SK-N-SH treated with all-trans-retinoic acid at 6 μM for 48 hours (cell line): ENCODE measurements at regions not wholly inside any gene's neighbourhood (a gene's known extent, or its start where the extent isn't known, plus 50 kb on each side); places are given as distances from the start of the nearest gene placed in this dataset.

Source experiments
- ATAC-seq: fragments of 200-7000 bp; cut with Tn5 transposase; 3 replicates; pipeline ENCODE4 v1.9.1; 2020; ENCODE audit warnings: mild to moderate bottlenecking, moderate library complexity
- ARNTL ChIP-seq: fragments of 450-650 bp; formaldehyde crosslinking; IDR thresholded peaks from 2 replicates; pipeline ENCODE4 v1.5.0; 2020; ENCODE audit warnings: low read depth, mild to moderate bottlenecking, moderate library complexity, borderline replicate concordance
- BACH2 ChIP-seq: fragments of 250-450 bp; sonication (Bioruptor Pico); IDR thresholded peaks from 2 replicates; pipeline ENCODE4 v1.9.0; 2021; ENCODE audit warnings: mild to moderate bottlenecking, borderline replicate concordance
- CSDC2 ChIP-seq: fragments of 250-450 bp; sonication (Bioruptor Pico); IDR thresholded peaks from 2 replicates; pipeline ENCODE4 v1.5.0; 2020; ENCODE audit warnings: mild to moderate bottlenecking, moderate library complexity
- ESRRG ChIP-seq: fragments of 250-450 bp; sonication (Bioruptor Pico); IDR thresholded peaks from 2 replicates; pipeline ENCODE4 v1.6.1; 2021; ENCODE audit warnings: mild to moderate bottlenecking
- GLIS3 ChIP-seq: fragments of 250-450 bp; sonication (Bioruptor Pico); IDR thresholded peaks from 2 replicates; pipeline ENCODE4 v1.5.0; 2020; ENCODE audit warnings: mild to moderate bottlenecking, moderate library complexity
- ISL1 ChIP-seq: fragments of 250-450 bp; sonication (Bioruptor Pico); IDR thresholded peaks from 2 replicates; pipeline ENCODE4 v2.1.2; 2022; ENCODE audit warnings: mild to moderate bottlenecking, moderate library complexity
- OSR1 ChIP-seq: fragments of 250-450 bp; sonication (Bioruptor Pico); IDR thresholded peaks from 2 replicates; pipeline ENCODE4 v1.8.0; 2022; ENCODE audit warnings: moderate library complexity, mild to moderate bottlenecking, inconsistent platforms
- PATZ1 ChIP-seq: fragments of 250-450 bp; sonication (Bioruptor Pico); IDR thresholded peaks from 2 replicates; pipeline ENCODE4 v1.8.0; 2020; ENCODE audit warnings: mild to moderate bottlenecking, moderate library complexity, borderline replicate concordance
- POU6F1 ChIP-seq: fragments of 250-450 bp; sonication (Bioruptor Pico); IDR thresholded peaks from 2 replicates; pipeline ENCODE4 v1.8.0; 2021; ENCODE audit warnings: low read depth, mild to moderate bottlenecking, moderate library complexity, borderline replicate concordance
- PPARA ChIP-seq: fragments of 250-450 bp; sonication (Bioruptor Pico); IDR thresholded peaks from 2 replicates; pipeline ENCODE4 v1.5.0; 2020; ENCODE audit warnings: mild to moderate bottlenecking, borderline replicate concordance
- RARB ChIP-seq: fragments of 250-450 bp; sonication (Bioruptor Pico); IDR thresholded peaks from 2 replicates; pipeline ENCODE4 v1.8.0; 2021; ENCODE audit warnings: mild to moderate bottlenecking, moderate library complexity
- SNAI2 ChIP-seq: fragments of 250-450 bp; sonication (Bioruptor Pico); IDR thresholded peaks from 2 replicates; pipeline ENCODE4 v1.5.0; 2020; ENCODE audit warnings: mild to moderate bottlenecking, moderate library complexity
- TCF4 ChIP-seq: fragments of 250-450 bp; sonication (Bioruptor Pico); IDR thresholded peaks from 2 replicates; pipeline ENCODE4 v1.8.0; 2021; ENCODE audit warnings: mild to moderate bottlenecking, moderate library complexity, borderline replicate concordance
- TOX ChIP-seq: fragments of 250-450 bp; sonication (Bioruptor Pico); IDR thresholded peaks from 2 replicates; pipeline ENCODE4 v1.8.0; 2021; ENCODE audit warnings: mild to moderate bottlenecking, moderate library complexity, borderline replicate concordance
- TSHZ2 ChIP-seq: fragments of 250-450 bp; sonication (Bioruptor Pico); IDR thresholded peaks from 2 replicates; pipeline ENCODE4 v1.5.0; 2020; ENCODE audit warnings: mild to moderate bottlenecking, moderate library complexity
- ZC3H10 ChIP-seq: fragments of 250-450 bp; sonication (Bioruptor Pico); IDR thresholded peaks from 2 replicates; pipeline ENCODE4 v1.5.1; 2021; ENCODE audit warnings: mild to moderate bottlenecking, moderate library complexity
- ZFP3 ChIP-seq: fragments of 250-450 bp; sonication (Bioruptor Pico); IDR thresholded peaks from 2 replicates; pipeline ENCODE4 v1.5.0; 2020; ENCODE audit warnings: mild to moderate bottlenecking, moderate library complexity
- ZFP30 ChIP-seq: fragments of 450-650 bp; formaldehyde crosslinking; IDR thresholded peaks from 2 replicates; pipeline ENCODE4 v1.5.0; 2022; ENCODE audit warnings: mild to moderate bottlenecking, moderate library complexity
- ZNF565 ChIP-seq: fragments of 450-650 bp; formaldehyde crosslinking; conservative IDR thresholded peaks from 2 replicates; pipeline ENCODE4 v1.5.0; 2020; ENCODE audit warnings: low read depth, mild to moderate bottlenecking, moderate library complexity
- ZNF70 ChIP-seq: fragments of 450-650 bp; formaldehyde crosslinking; IDR thresholded peaks from 2 replicates; pipeline ENCODE4 v1.5.0; 2020; ENCODE audit warnings: mild to moderate bottlenecking, moderate library complexity
- ZNF8 ChIP-seq: fragments of 450-650 bp; formaldehyde crosslinking; IDR thresholded peaks from 2 replicates; pipeline ENCODE4 v1.5.0; 2020; ENCODE audit warnings: mild to moderate bottlenecking, moderate library complexity

- no peak for ATAC-seq
These were observed 195.5 kb upstream of the CTAGE1 start for GRCh38 chr18:22613058-22613690.

GRCh38 chr18:22613788-22614187 is 196.1 kb upstream of the CTAGE1 start:
- TF ChIP-seq ARNTL, result no peak
- no peak for TF ChIP-seq TOX (CRISPR knock-in tag)
- TF ChIP-seq TSHZ2, result no peak
- no peak for TF ChIP-seq PATZ1 (CRISPR knock-in tag)
- TF ChIP-seq CSDC2 (CRISPR knock-in tag), result no peak
- TF ChIP-seq ZNF8 (CRISPR knock-in tag), result no peak
- no peak for TF ChIP-seq ESRRG
- TF ChIP-seq POU6F1, result no peak
- no peak for TF ChIP-seq SNAI2 (CRISPR knock-in tag)
- no peak for TF ChIP-seq ZC3H10
- no peak for TF ChIP-seq GLIS3 (CRISPR knock-in tag)
- TF ChIP-seq ZNF565 (CRISPR knock-in tag), result no peak
- TF ChIP-seq OSR1 (CRISPR knock-in tag), result no peak
- TF ChIP-seq PPARA (CRISPR knock-in tag), result no peak
- TF ChIP-seq ISL1 (CRISPR knock-in tag), result no peak
- no peak for TF ChIP-seq ZFP30 (CRISPR knock-in tag)
- TF ChIP-seq, all 23 proteins: peak for 0
- ATAC-seq, result no peak

More at GRCh38 chr18:22613058-22613690, 195.5 kb upstream of the CTAGE1 start:
- no peak for TF ChIP-seq RARB
- TF ChIP-seq BACH2 (CRISPR knock-in tag), result no peak
- TF ChIP-seq, all 23 proteins: peak for 0

GRCh38 chr18:22623513-22623912 is 205.8 kb upstream of the CTAGE1 start:
- TF ChIP-seq TSHZ2 (no peak), ESRRG (no peak), CSDC2 (CRISPR knock-in tag) (no peak), RARB (no peak), ISL1 (CRISPR knock-in tag) (no peak), OSR1 (CRISPR knock-in tag) (no peak), ARNTL (no peak), BACH2 (CRISPR knock-in tag) (no peak), ZFP3 (CRISPR knock-in tag) (no peak), ZNF70 (CRISPR knock-in tag) (no peak), ZC3H10 (no peak), ZFP30 (CRISPR knock-in tag) (no peak), TCF4 (CRISPR knock-in tag) (no peak)
- no peak for ATAC-seq
